Astrocyte (in vitro differentiated cells and primary cell): ENCODE measurements at regions not wholly inside any gene's neighbourhood (a gene's known extent, or its start where the extent isn't known, plus 50 kb on each side); places are given as distances from the start of the nearest gene placed in this dataset.

Experiments
- CTCF ChIP-seq: IDR thresholded peaks from 2 replicates; pipeline ENCODE4 v1.5.1; 2011; ENCODE audit warnings: low read depth, mild to moderate bottlenecking, inconsistent platforms, low read length, moderate library complexity; ENCODE audit not compliant: insufficient read depth
- EZH2 ChIP-seq: IDR thresholded peaks from 2 replicates; pipeline ENCODE4 v1.6.1; 2012; ENCODE audit warnings: mild to moderate bottlenecking, low read length, inconsistent platforms; ENCODE audit not compliant: insufficient read depth

GRCh38 chr16:13811834-13812233 lies 108.1 kb upstream of the ERCC4 start:
- TF ChIP-seq CTCF (no peak), EZH2 (no peak)
